Heart right ventricle (tissue), 16 donors: ENCODE measurements at regions not wholly inside any gene's neighbourhood (a gene's known extent, or its start where the extent isn't known, plus 50 kb on each side); places are given as distances from the start of the nearest gene placed in this dataset.

ENCODE experiments used
- ATAC-seq, 8 donors: fragments of 200-7000 bp; cut with Tn5 transposase; one replicate each; pipeline ENCODE4 v1.9.1; 2020; ENCODE audit warnings: mild to moderate bottlenecking in 8 of 8, moderate library complexity in 8 of 8, moderate number of reproducible peaks in 1 of 8
- DNase-seq, 2 donors: peaks; one replicate each; pipeline ENCODE4 v3.0.0-alpha.2; 2020
- H3K27ac ChIP-seq, 10 donors: fragments of 200-600 bp; sonication (generic) in 2 of 10; one replicate each; pipeline versions ENCODE4 v1.5.0 to v1.8.0; 2020 to 2022; ENCODE audit warnings: mild to moderate bottlenecking in 3 of 10
- H3K27me3 ChIP-seq, 7 donors: fragments of 200-600 bp; one replicate each; pipeline ENCODE4 v1.8.0; 2021 to 2022; ENCODE audit warnings: mild to moderate bottlenecking in 2 of 7
- H3K36me3 ChIP-seq, 9 donors: fragments of 200-600 bp; sonication (generic) in 1 of 9; one replicate each; pipeline versions ENCODE4 v1.5.0 to v1.8.0; 2020 to 2022; ENCODE audit warnings: mild to moderate bottlenecking in 2 of 9
- H3K4me1 ChIP-seq, 9 donors: fragments of 200-600 bp; sonication (generic) in 1 of 9; one replicate each; pipeline versions ENCODE4 v1.5.0 to v1.8.0; 2020 to 2022; ENCODE audit warnings: mild to moderate bottlenecking in 4 of 9
- H3K4me3 ChIP-seq, 10 donors: fragments of 200-600 bp; sonication (generic) in 2 of 10; one replicate each; pipeline versions ENCODE4 v1.5.0 to v1.8.0; 2020 to 2022; ENCODE audit warnings: mild to moderate bottlenecking in 7 of 10, moderate library complexity in 2 of 10
- H3K9me3 ChIP-seq, 11 donors: fragments of 200-600 bp in 10 of 11; sonication (generic) in 2 of 11; one replicate each; pipeline versions ENCODE4 v1.5.0 to v1.8.0; 2013 to 2022; ENCODE audit warnings: mild to moderate bottlenecking in 2 of 11, control low read depth in 1 of 11, moderate library complexity in 1 of 11
- WGBS, 2 donors: extraction: QIAGEN DNeasy Blood & Tissue Kit; methylation state at CpG; one replicate each; pipeline ENCODE4 v1.1.7; 2013; ENCODE audit warnings: inconsistent platforms in 1 of 2; 5-methylcytosine and 5-hydroxymethylcytosine counted together
- intact Hi-C, 10 donors: fragments of 100-400 bp; cut with DNase I; formaldehyde crosslinking; loops; one replicate each; pipeline versions ENCODE4 v1.11.1 to v1.14.2; 2022
- TF ChIP-seq, protein P1 (sequence below), 9 donors: fragments of 200-600 bp; sonication (generic) in 2 of 9; IDR thresholded peaks; one replicate each; pipeline versions ENCODE4 v1.5.0 to v1.8.0; 2021 to 2022; ENCODE audit warnings: antibody characterized with exemption in 9 of 9, mild to moderate bottlenecking in 5 of 9, moderate library complexity in 1 of 9
- donor health status: Arrhythmogenic right ventricular cardiomyopathy.
- donor health status: ischemic (EF 13 %, LVEDD 7.1; RV severe dilation, severe dysfunction).
- donor health status: healthy with polysubstance abuse.
- donor health status: DM: no; HTN: yes; CAD: no.
- donor health status: DM: no; HTN: no; CAD: no.
- donor health status: ischemic (EF 25% LVEDD 6.9; RV normal size, moderate dysfunction).
- donor health status: ischemic (EF 25% LVEDD 5.7; RV mildly dilated, moderate dysfunction).
- donor health status: healthy.
- donor health status: DM: yes; HTN: yes; CAD: no.
- donor health status: Ischemic cardiomyopathy.
- donor health status: ischemic (EF 35%, LVEDD 5.7; RV mildly dilated, moderate dysfunction).
- donor health status: nonischemic (EF 11% LVEDD 7.7; RV severe dilation, severe dysfunction).
- donor health status: DM: yes; HTN: yes; CAD: no.
- donor health status: PGD.
- donor health status: ischemic (EF 29% LVEDD 5.4; RV normal size, mild dysfunction).
- donor health status: nonischemic (EF 23%, LVEDD 6.1; RV moderate dilation, normal function).

- Histone ChIP-seq H3K4me3 (no peak overlapping the region), H3K27ac (peak overlapping the region; percentile 24 to 93 (median 84)), H3K27me3 (no peaks in the 10 kb centered on the region), H3K4me1 (peaks cover 8 to 75% (median 44%) of the 10 kb centered on the region in 9 donors), H3K36me3 (no peaks in the 10 kb centered on the region), H3K9me3 (no peaks in the 10 kb centered on the region)
- ATAC-seq = peak in 6 of 8 donors; percentile 16 to 73 (median 58)
- 56 to 74% methylated on average over 3 of the region's 3 CpGs for WGBS, 2 donors
- TF ChIP-seq, protein P1, sequence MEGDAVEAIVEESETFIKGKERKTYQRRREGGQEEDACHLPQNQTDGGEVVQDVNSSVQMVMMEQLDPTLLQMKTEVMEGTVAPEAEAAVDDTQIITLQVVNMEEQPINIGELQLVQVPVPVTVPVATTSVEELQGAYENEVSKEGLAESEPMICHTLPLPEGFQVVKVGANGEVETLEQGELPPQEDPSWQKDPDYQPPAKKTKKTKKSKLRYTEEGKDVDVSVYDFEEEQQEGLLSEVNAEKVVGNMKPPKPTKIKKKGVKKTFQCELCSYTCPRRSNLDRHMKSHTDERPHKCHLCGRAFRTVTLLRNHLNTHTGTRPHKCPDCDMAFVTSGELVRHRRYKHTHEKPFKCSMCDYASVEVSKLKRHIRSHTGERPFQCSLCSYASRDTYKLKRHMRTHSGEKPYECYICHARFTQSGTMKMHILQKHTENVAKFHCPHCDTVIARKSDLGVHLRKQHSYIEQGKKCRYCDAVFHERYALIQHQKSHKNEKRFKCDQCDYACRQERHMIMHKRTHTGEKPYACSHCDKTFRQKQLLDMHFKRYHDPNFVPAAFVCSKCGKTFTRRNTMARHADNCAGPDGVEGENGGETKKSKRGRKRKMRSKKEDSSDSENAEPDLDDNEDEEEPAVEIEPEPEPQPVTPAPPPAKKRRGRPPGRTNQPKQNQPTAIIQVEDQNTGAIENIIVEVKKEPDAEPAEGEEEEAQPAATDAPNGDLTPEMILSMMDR (IDR thresholded peaks at IDR 0.05) = no peak
- intact Hi-C loops = loop anchor here in 4 of 10 donors (5.0 to 10.0 kb wide), 4 partner anchors 47 to 407 kb away; partner anchors contain the start of gene BTG1 (in 1 of the 4)
- DNase-seq = no peak
These were observed 148.4 kb upstream of the PLEKHG7 start for GRCh38 chr12:92554158-92555073.

DNA sequence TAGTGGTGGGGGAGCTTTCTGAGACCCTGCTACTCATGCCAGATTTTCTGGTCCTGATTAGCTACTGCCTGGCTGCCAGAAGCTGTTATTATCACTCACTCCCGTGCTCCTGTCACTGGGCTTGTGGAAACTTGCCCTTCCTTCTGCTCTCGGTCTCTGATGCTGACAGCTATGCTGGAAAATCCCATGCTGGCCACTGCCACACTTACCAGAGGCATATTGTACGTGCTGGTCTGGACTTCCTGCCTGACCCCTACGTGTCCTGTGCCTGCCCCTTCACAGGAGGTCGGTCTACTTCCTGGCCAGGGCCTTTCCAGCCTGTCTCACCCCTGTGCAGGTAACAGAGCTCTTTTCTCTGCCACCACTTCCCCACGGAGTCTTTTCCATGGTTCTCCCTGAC, 149.4 kb upstream of the PLEKHG7 start:
- Histone ChIP-seq H3K4me1 (peaks cover 8 to 67% (median 39%) of the 10 kb centered on the region in 9 donors), H3K4me3 (no peak overlapping the region), H3K27ac (peak overlapping the region; percentile 24 to 93 (median 84)), H3K27me3 (no peaks in the 10 kb centered on the region), H3K36me3 (no peaks in the 10 kb centered on the region), H3K9me3 (no peaks in the 10 kb centered on the region)
- 11 to 15% methylated on average over 6 of the region's 6 CpGs for WGBS, 2 donors
- intact Hi-C loops = loop anchor here in 2 of 10 donors (5.0 to 10.0 kb wide), 2 partner anchors 139 to 141 kb away; no protein-coding TSS in a partner anchor
- ATAC-seq = peak; percentile 79 to 98 (median 95)
- TF ChIP-seq, protein P1 (IDR thresholded peaks at IDR 0.05) = no peak
- peak; percentile 53 to 74 for DNase-seq

- peak in 3 of 8 donors; percentile 15 to 35 (median 30) for ATAC-seq
These were observed 150.2 kb upstream of the PLEKHG7 start for GRCh38 chr12:92552412-92553108.

More at GRCh38 chr12:92552412-92553108, 150.2 kb upstream of the PLEKHG7 start:
- Histone ChIP-seq H3K9me3 (no peaks in the 10 kb centered on the region), H3K36me3 (no peaks in the 10 kb centered on the region), H3K27me3 (no peaks in the 10 kb centered on the region), H3K4me3 (no peak overlapping the region), H3K4me1 (peaks cover 8 to 60% (median 34%) of the 10 kb centered on the region in 9 donors), H3K27ac (peak overlapping the region in 9 of 10 donors; percentile 57 to 93 (median 84))
- TF ChIP-seq, protein P1 (IDR thresholded peaks at IDR 0.05) = no peak
- intact Hi-C loops = loop anchor here in 2 of 10 donors (5.0 to 10.0 kb wide), 2 partner anchors 138 to 140 kb away; no protein-coding TSS in a partner anchor
- 72 to 76% methylated on average over 3 of the region's 3 CpGs for WGBS, 2 donors
- DNase-seq = no peak
